ENCODE measurements at regions not wholly inside any gene's neighbourhood (a gene's known extent, or its start where the extent isn't known, plus 50 kb on each side); places are given as distances from the start of the nearest gene placed in this dataset.
"Not testable (repeated sequence)": the region's sequence is repeated elsewhere in the genome, so short reads cannot be mapped to it uniquely, and the experiment has no call there.

- not testable (repeated sequence) for H3K4me1 ChIP-seq, H3K36me3 ChIP-seq, H3K27ac ChIP-seq, H3K9me3 ChIP-seq, H3K27me3 ChIP-seq, H3K4me3 ChIP-seq, DNase-seq
- intact Hi-C loops (cut with DNase I; ENCODE audit: low total_unique reads): loop anchor here (5.0 kb wide), 1 partner anchor 119 kb away; no protein-coding TSS in a partner anchor
These were observed 180.3 kb downstream of the TMEM121 start for GRCh38 chr14:105706701-105707019.

GRCh38 chr14:105707099-105707498 is 180.7 kb downstream of the TMEM121 start:
- not testable (repeated sequence) for H3K4me3 ChIP-seq, H3K27ac ChIP-seq, H3K27me3 ChIP-seq, H3K4me1 ChIP-seq, H3K36me3 ChIP-seq, DNase-seq, H3K9me3 ChIP-seq
- intact Hi-C loops (cut with DNase I; ENCODE audit: low total_unique reads): loop anchor here (5.0 kb wide), 1 partner anchor 120 kb away; no protein-coding TSS in a partner anchor

- DNase-seq, H3K4me1 ChIP-seq, H3K27ac ChIP-seq, H3K4me3 ChIP-seq, H3K36me3 ChIP-seq, H3K9me3 ChIP-seq, H3K27me3 ChIP-seq: not testable (repeated sequence)
- intact Hi-C loops (cut with DNase I; ENCODE audit: low total_unique reads): loop anchor here (5.0 kb wide), 1 partner anchor 120 kb away; no protein-coding TSS in a partner anchor
These were observed 181.4 kb downstream of the TMEM121 start for GRCh38 chr14:105707723-105708151.

GRCh38 chr14:105708251-105709134 is 182.1 kb downstream of the TMEM121 start:
- intact Hi-C loops (cut with DNase I; ENCODE audit: low total_unique reads): loop anchor here (5.0 kb wide), 1 partner anchor 121 kb away; no protein-coding TSS in a partner anchor
- H3K27ac ChIP-seq, H3K4me3 ChIP-seq, DNase-seq, H3K4me1 ChIP-seq, H3K9me3 ChIP-seq, H3K27me3 ChIP-seq, H3K36me3 ChIP-seq: not testable (repeated sequence)

GRCh38 chr14:105709281-105710118 is 183.1 kb downstream of the TMEM121 start:
- intact Hi-C loops (cut with DNase I; ENCODE audit: low total_unique reads): loop anchor here (5.0 kb wide), 1 partner anchor 122 kb away; no protein-coding TSS in a partner anchor
- H3K9me3 ChIP-seq: no peaks in the 10 kb centered on the region
- TF ChIP-seq POLR2A (IDR thresholded peaks at IDR 0.05) (no peak), CTCF (IDR thresholded peaks at IDR 0.05) (no peak)
- no peak overlapping the region for H3K27ac ChIP-seq
- H3K36me3 ChIP-seq: no peaks in the 10 kb centered on the region
- H3K27me3 ChIP-seq: no peaks in the 10 kb centered on the region
- no peak overlapping the region for H3K4me3 ChIP-seq
- no peaks in the 10 kb centered on the region for H3K4me1 ChIP-seq
- DNase-seq: no peak

GRCh38 chr14:105710119-105711043 is 184.0 kb downstream of the TMEM121 start:
- H3K27me3 ChIP-seq: no peaks in the 10 kb centered on the region
- no peaks in the 10 kb centered on the region for H3K4me1 ChIP-seq
- H3K36me3 ChIP-seq: no peaks in the 10 kb centered on the region
- H3K27ac ChIP-seq: no peak overlapping the region
- no peaks in the 10 kb centered on the region for H3K9me3 ChIP-seq
- TF ChIP-seq POLR2A (IDR thresholded peaks at IDR 0.05) (no peak), CTCF (IDR thresholded peaks at IDR 0.05) (no peak)
- DNase-seq: no peak
- intact Hi-C loops (cut with DNase I; ENCODE audit: low total_unique reads): no loop called here
- H3K4me3 ChIP-seq: no peak overlapping the region
